ENCODE measurements at regions not wholly inside any gene's neighbourhood (a gene's known extent, or its start where the extent isn't known, plus 50 kb on each side); places are given as distances from the start of the nearest gene placed in this dataset.

- no peak overlapping the region for H3K27ac ChIP-seq (ENCODE audit: low read depth in 1 of 3, low read length in 2 of 3)
- no peaks in the 10 kb centered on the region for H3K36me3 ChIP-seq (ENCODE audit: control insufficient read depth in 3 of 3, insufficient read depth in 2 of 3, low read depth in 1 of 3, low read length in 3 of 3)
- H3K4me1 ChIP-seq (ENCODE audit: control insufficient read depth in 3 of 3, insufficient read depth in 2 of 3, low read depth in 1 of 3, low read length in 2 of 3): no peaks in the 10 kb centered on the region
- DNase-seq (no peak), FAIRE-seq (no peak)
- no peak overlapping the region for H3K4me3 ChIP-seq (ENCODE audit: low read depth in 1 of 3, low read length in 3 of 3)
- H3K27me3 ChIP-seq (ENCODE audit: control insufficient read depth in 3 of 3, insufficient read depth in 3 of 3, low read length in 3 of 3): no peaks in the 10 kb centered on the region
- peaks cover 0 to 6% of the 10 kb centered on the region in 2 donors for H3K9me3 ChIP-seq (ENCODE audit: control insufficient read depth in 2 of 2, insufficient read depth in 1 of 2, low read depth in 1 of 2, low read length in 1 of 2)
- WGBS, 3 donors: 84 to 88% (median 85%) methylated on average over 10 of the region's 10 CpGs
Measured at GRCh38 chr11:69355346-69355940, 61.5 kb downstream of the MYEOV start.

GRCh38 chr11:69355959-69356702 is 62.2 kb downstream of the MYEOV start:
- WGBS, 3 donors: 70 to 81% (median 78%) methylated on average over 8 of the region's 8 CpGs
- no peak overlapping the region for H3K4me3 ChIP-seq (ENCODE audit: low read depth in 1 of 3, low read length in 3 of 3)
- DNase-seq (no peak), FAIRE-seq (no peak)
- no peaks in the 10 kb centered on the region for H3K4me1 ChIP-seq (ENCODE audit: control insufficient read depth in 3 of 3, insufficient read depth in 2 of 3, low read depth in 1 of 3, low read length in 2 of 3)
- no peaks in the 10 kb centered on the region for H3K27me3 ChIP-seq (ENCODE audit: control insufficient read depth in 3 of 3, insufficient read depth in 3 of 3, low read length in 3 of 3)
- H3K36me3 ChIP-seq (ENCODE audit: control insufficient read depth in 3 of 3, insufficient read depth in 2 of 3, low read depth in 1 of 3, low read length in 3 of 3): no peaks in the 10 kb centered on the region
- peaks cover 0 to 6% of the 10 kb centered on the region in 2 donors for H3K9me3 ChIP-seq (ENCODE audit: control insufficient read depth in 2 of 2, insufficient read depth in 1 of 2, low read depth in 1 of 2, low read length in 1 of 2)
- no peak overlapping the region for H3K27ac ChIP-seq (ENCODE audit: low read depth in 1 of 3, low read length in 2 of 3)

GRCh38 chr11:69356703-69357457 is 62.9 kb downstream of the MYEOV start:
- FAIRE-seq: no peak
- 81 to 85% (median 83%) methylated on average over 14 to 15 of the region's 15 CpGs for WGBS, 3 donors
- Histone ChIP-seq H3K36me3 (ENCODE audit: control insufficient read depth in 3 of 3, insufficient read depth in 2 of 3, low read depth in 1 of 3, low read length in 3 of 3) (no peaks in the 10 kb centered on the region), H3K4me1 (ENCODE audit: control insufficient read depth in 3 of 3, insufficient read depth in 2 of 3, low read depth in 1 of 3, low read length in 2 of 3) (no peaks in the 10 kb centered on the region), H3K27me3 (ENCODE audit: control insufficient read depth in 3 of 3, insufficient read depth in 3 of 3, low read length in 3 of 3) (no peaks in the 10 kb centered on the region), H3K9me3 (ENCODE audit: control insufficient read depth in 2 of 2, insufficient read depth in 1 of 2, low read depth in 1 of 2, low read length in 1 of 2) (peaks cover 0 to 6% of the 10 kb centered on the region in 2 donors), H3K27ac (ENCODE audit: low read depth in 1 of 3, low read length in 2 of 3) (no peak overlapping the region), H3K4me3 (ENCODE audit: low read depth in 1 of 3, low read length in 3 of 3) (no peak overlapping the region)
- DNase-seq: no peak

GRCh38 chr11:69357458-69358397 is 63.8 kb downstream of the MYEOV start:
- WGBS, 3 donors: 79 to 89% (median 80%) methylated on average over 18 of the region's 18 CpGs
- H3K4me1 ChIP-seq (ENCODE audit: control insufficient read depth in 3 of 3, insufficient read depth in 2 of 3, low read depth in 1 of 3, low read length in 2 of 3): no peaks in the 10 kb centered on the region
- peaks cover 0 to 6% of the 10 kb centered on the region in 2 donors for H3K9me3 ChIP-seq (ENCODE audit: control insufficient read depth in 2 of 2, insufficient read depth in 1 of 2, low read depth in 1 of 2, low read length in 1 of 2)
- H3K27me3 ChIP-seq (ENCODE audit: control insufficient read depth in 3 of 3, insufficient read depth in 3 of 3, low read length in 3 of 3): no peaks in the 10 kb centered on the region
- DNase-seq (no peak), FAIRE-seq (no peak)
- no peaks in the 10 kb centered on the region for H3K36me3 ChIP-seq (ENCODE audit: control insufficient read depth in 3 of 3, insufficient read depth in 2 of 3, low read depth in 1 of 3, low read length in 3 of 3)
- no peak overlapping the region for H3K4me3 ChIP-seq (ENCODE audit: low read depth in 1 of 3, low read length in 3 of 3)
- no peak overlapping the region for H3K27ac ChIP-seq (ENCODE audit: low read depth in 1 of 3, low read length in 2 of 3)

- 87 to 95% (median 91%) methylated on average over 8 of the region's 8 CpGs for WGBS, 3 donors
- H3K4me1 ChIP-seq (ENCODE audit: control insufficient read depth in 3 of 3, insufficient read depth in 2 of 3, low read depth in 1 of 3, low read length in 2 of 3): no peaks in the 10 kb centered on the region
- no peaks in the 10 kb centered on the region for H3K36me3 ChIP-seq (ENCODE audit: control insufficient read depth in 3 of 3, insufficient read depth in 2 of 3, low read depth in 1 of 3, low read length in 3 of 3)
- FAIRE-seq (no peak), DNase-seq (no peak)
- no peaks in the 10 kb centered on the region for H3K27me3 ChIP-seq (ENCODE audit: control insufficient read depth in 3 of 3, insufficient read depth in 3 of 3, low read length in 3 of 3)
- no peak overlapping the region for H3K4me3 ChIP-seq (ENCODE audit: low read depth in 1 of 3, low read length in 3 of 3)
- H3K9me3 ChIP-seq (ENCODE audit: control insufficient read depth in 2 of 2, insufficient read depth in 1 of 2, low read depth in 1 of 2, low read length in 1 of 2): peaks cover 0 to 6% of the 10 kb centered on the region in 2 donors
- no peak overlapping the region for H3K27ac ChIP-seq (ENCODE audit: low read depth in 1 of 3, low read length in 2 of 3)
Measured at GRCh38 chr11:69358398-69359020, 64.6 kb downstream of the MYEOV start.

- Histone ChIP-seq H3K4me3 (ENCODE audit: low read depth in 1 of 3, low read length in 3 of 3) (no peak overlapping the region), H3K27me3 (ENCODE audit: control insufficient read depth in 3 of 3, insufficient read depth in 3 of 3, low read length in 3 of 3) (no peaks in the 10 kb centered on the region), H3K36me3 (ENCODE audit: control insufficient read depth in 3 of 3, insufficient read depth in 2 of 3, low read depth in 1 of 3, low read length in 3 of 3) (no peaks in the 10 kb centered on the region), H3K27ac (ENCODE audit: low read depth in 1 of 3, low read length in 2 of 3) (no peak overlapping the region), H3K9me3 (ENCODE audit: control insufficient read depth in 2 of 2, insufficient read depth in 1 of 2, low read depth in 1 of 2, low read length in 1 of 2) (peaks cover 0 to 6% of the 10 kb centered on the region in 2 donors), H3K4me1 (ENCODE audit: control insufficient read depth in 3 of 3, insufficient read depth in 2 of 3, low read depth in 1 of 3, low read length in 2 of 3) (no peaks in the 10 kb centered on the region)
- FAIRE-seq: no peak
- WGBS, 3 donors: 87 to 92% (median 89%) methylated on average over 5 of the region's 5 CpGs
- DNase-seq: no peak
Measured at GRCh38 chr11:69359735-69360480, 66.0 kb downstream of the MYEOV start.

GRCh38 chr11:69360606-69361005 is 66.7 kb downstream of the MYEOV start:
- WGBS, 3 donors: 91 to 94% (median 91%) methylated on average over 3 of the region's 3 CpGs
- FAIRE-seq (no peak), DNase-seq (no peak)
- Histone ChIP-seq H3K27ac (ENCODE audit: low read depth in 1 of 3, low read length in 2 of 3) (no peak overlapping the region), H3K36me3 (ENCODE audit: control insufficient read depth in 3 of 3, insufficient read depth in 2 of 3, low read depth in 1 of 3, low read length in 3 of 3) (no peaks in the 10 kb centered on the region), H3K4me1 (ENCODE audit: control insufficient read depth in 3 of 3, insufficient read depth in 2 of 3, low read depth in 1 of 3, low read length in 2 of 3) (no peaks in the 10 kb centered on the region), H3K27me3 (ENCODE audit: control insufficient read depth in 3 of 3, insufficient read depth in 3 of 3, low read length in 3 of 3) (no peaks in the 10 kb centered on the region), H3K9me3 (ENCODE audit: control insufficient read depth in 2 of 2, insufficient read depth in 1 of 2, low read depth in 1 of 2, low read length in 1 of 2) (peaks cover 0 to 6% of the 10 kb centered on the region in 2 donors), H3K4me3 (ENCODE audit: low read depth in 1 of 3, low read length in 3 of 3) (no peak overlapping the region)

Measured in small intestine (tissue), 7 donors.